WTC11 (cell line): ENCODE measurements at regions not wholly inside any gene's neighbourhood (a gene's known extent, or its start where the extent isn't known, plus 50 kb on each side); places are given as distances from the start of the nearest gene placed in this dataset.

Experiments used
- ATF3 ChIP-seq: sonication (generic); formaldehyde crosslinking; conservative IDR thresholded peaks from 2 replicates; pipeline ENCODE4 v1.8.1; 2022; ENCODE audit warnings: mild to moderate bottlenecking, missing genetic modification reagents
- ATF6 ChIP-seq: sonication (generic); formaldehyde crosslinking; IDR thresholded peaks from 2 replicates; pipeline ENCODE4 v1.8.1; 2023; ENCODE audit warnings: mild to moderate bottlenecking, missing genetic modification reagents
- CTCF ChIP-seq: fragments of 200-600 bp; IDR thresholded peaks from 2 replicates; pipeline ENCODE4 v1.8.0; 2022; ENCODE audit warnings: antibody characterized with exemption
- ETV6 ChIP-seq: sonication (generic); formaldehyde crosslinking; IDR thresholded peaks from 2 replicates; pipeline ENCODE4 v1.8.1; 2022; ENCODE audit warnings: mild to moderate bottlenecking, missing genetic modification reagents
- GTF2I ChIP-seq: fragments of 250-450 bp; sonication (Bioruptor Pico); conservative IDR thresholded peaks from 2 replicates; pipeline ENCODE4 v1.4.0; 2021; ENCODE audit warnings: mild to moderate bottlenecking
- NFE2L1 ChIP-seq: sonication (generic); formaldehyde crosslinking; IDR thresholded peaks from 2 replicates; pipeline ENCODE4 v1.8.1; 2023; ENCODE audit warnings: missing genetic modification reagents
- TCF7 ChIP-seq: sonication (generic); formaldehyde crosslinking; IDR thresholded peaks from 2 replicates; pipeline ENCODE4 v1.8.0; 2022; ENCODE audit warnings: mild to moderate bottlenecking, low read depth, missing genetic modification reagents, moderate library complexity
- TP53 ChIP-seq: sonication (generic); formaldehyde crosslinking; IDR thresholded peaks from 2 replicates; pipeline ENCODE4 v1.8.1; 2023; ENCODE audit warnings: mild to moderate bottlenecking, missing genetic modification reagents
- ZNF121 ChIP-seq: sonication (generic); formaldehyde crosslinking; IDR thresholded peaks from 2 replicates; pipeline ENCODE4 v1.8.0; 2023; ENCODE audit warnings: missing genetic modification reagents
- ZNF219 ChIP-seq: sonication (generic); formaldehyde crosslinking; IDR thresholded peaks from 2 replicates; pipeline ENCODE4 v1.8.0; 2023; ENCODE audit warnings: missing genetic modification reagents, mild to moderate bottlenecking, borderline replicate concordance
- ZNF232 ChIP-seq: sonication (generic); formaldehyde crosslinking; IDR thresholded peaks from 2 replicates; pipeline ENCODE4 v1.8.0; 2022; ENCODE audit warnings: mild to moderate bottlenecking, missing genetic modification reagents

- TF ChIP-seq ZNF219 (CRISPR knock-in tag) (no peak), NFE2L1 (CRISPR knock-in tag) (no peak), GTF2I (CRISPR knock-in tag) (no peak), TCF7 (CRISPR knock-in tag) (no peak), ETV6 (CRISPR knock-in tag) (no peak), CTCF (no peak), TP53 (CRISPR knock-in tag) (no peak), ATF6 (CRISPR knock-in tag) (no peak), ZNF232 (CRISPR knock-in tag) (no peak), ZNF121 (CRISPR knock-in tag) (no peak), ATF3 (CRISPR knock-in tag) (no peak)
Observed at GRCh38 chr1:106980121-106980520, 76.4 kb upstream of the PRMT6 start.
